ENCODE measurements at regions not wholly inside any gene's neighbourhood (a gene's known extent, or its start where the extent isn't known, plus 50 kb on each side); places are given as distances from the start of the nearest gene placed in this dataset.

GRCh38 chr3:71903936-71904335 lies 119.0 kb upstream of the PROK2 start:
- H3K4me3 ChIP-seq = no peak overlapping the region
- intact Hi-C loops (cut with DNase I) = no loop called here
- no peak for ATAC-seq

GRCh38 chr3:71903112-71903495 lies 118.2 kb upstream of the PROK2 start:
- Histone ChIP-seq H3K4me1 (no peaks in the 10 kb centered on the region), H3K27me3 (ENCODE audit: low read depth) (peaks cover 15% of the 10 kb centered on the region), H3K4me3 (no peak overlapping the region), H3K9me3 (no peaks in the 10 kb centered on the region), H3K27ac (no peak overlapping the region), H3K36me3 (no peaks in the 10 kb centered on the region)
- DNase-seq (no peak), ATAC-seq (no peak)
- TF ChIP-seq CTCF (IDR thresholded peaks at IDR 0.05) = no peak
- intact Hi-C loops (cut with DNase I) = no loop called here

More at GRCh38 chr3:71903936-71904335, 119.0 kb upstream of the PROK2 start:
- no peak for TF ChIP-seq CTCF (IDR thresholded peaks at IDR 0.05)
- Histone ChIP-seq H3K9me3 (no peaks in the 10 kb centered on the region), H3K36me3 (no peaks in the 10 kb centered on the region), H3K27me3 (ENCODE audit: low read depth) (peaks cover 18% of the 10 kb centered on the region), H3K27ac (no peak overlapping the region), H3K4me1 (no peaks in the 10 kb centered on the region)
- DNase-seq = no peak

GRCh38 chr3:71902258-71903111 lies 117.5 kb upstream of the PROK2 start:
- ATAC-seq (no peak), DNase-seq (no peak)
- no peak overlapping the region for H3K4me3 ChIP-seq
- H3K4me1 ChIP-seq = no peaks in the 10 kb centered on the region
- no peak overlapping the region for H3K27ac ChIP-seq
- peaks cover 12% of the 10 kb centered on the region for H3K27me3 ChIP-seq (ENCODE audit: low read depth)
- no peaks in the 10 kb centered on the region for H3K36me3 ChIP-seq
- intact Hi-C loops (cut with DNase I) = no loop called here
- no peak for TF ChIP-seq CTCF (IDR thresholded peaks at IDR 0.05)
- no peaks in the 10 kb centered on the region for H3K9me3 ChIP-seq

GRCh38 chr3:71901645-71902044 lies 116.7 kb upstream of the PROK2 start:
- intact Hi-C loops (cut with DNase I) = no loop called here
- peaks cover 7% of the 10 kb centered on the region for H3K27me3 ChIP-seq (ENCODE audit: low read depth)
- TF ChIP-seq CTCF (IDR thresholded peaks at IDR 0.05) = no peak
- no peak overlapping the region for H3K4me3 ChIP-seq
- ATAC-seq (no peak), DNase-seq (no peak)
- H3K27ac ChIP-seq = no peak overlapping the region
- no peaks in the 10 kb centered on the region for H3K36me3 ChIP-seq
- no peaks in the 10 kb centered on the region for H3K9me3 ChIP-seq
- H3K4me1 ChIP-seq = no peaks in the 10 kb centered on the region

GRCh38 chr3:71900057-71900456 lies 115.1 kb upstream of the PROK2 start:
- DNase-seq (no peak), ATAC-seq (no peak)
- no peaks in the 10 kb centered on the region for H3K9me3 ChIP-seq
- H3K4me3 ChIP-seq = no peak overlapping the region
- no peak overlapping the region for H3K27ac ChIP-seq
- intact Hi-C loops (cut with DNase I) = no loop called here
- peaks cover 7% of the 10 kb centered on the region for H3K27me3 ChIP-seq (ENCODE audit: low read depth)
- no peaks in the 10 kb centered on the region for H3K4me1 ChIP-seq
- no peak for TF ChIP-seq CTCF (IDR thresholded peaks at IDR 0.05)
- no peaks in the 10 kb centered on the region for H3K36me3 ChIP-seq
